SK-N-SH treated with all-trans-retinoic acid at 6 μM for 48 hours (cell line): ENCODE measurements at regions not wholly inside any gene's neighbourhood (a gene's known extent, or its start where the extent isn't known, plus 50 kb on each side); places are given as distances from the start of the nearest gene placed in this dataset.

Experiments
- ATAC-seq: fragments of 200-7000 bp; cut with Tn5 transposase; 3 replicates; pipeline ENCODE4 v1.9.1; 2020; ENCODE audit warnings: mild to moderate bottlenecking, moderate library complexity
- ARNTL ChIP-seq: fragments of 450-650 bp; formaldehyde crosslinking; IDR thresholded peaks from 2 replicates; pipeline ENCODE4 v1.5.0; 2020; ENCODE audit warnings: low read depth, mild to moderate bottlenecking, moderate library complexity, borderline replicate concordance
- CREB5 ChIP-seq: fragments of 250-450 bp; sonication (Bioruptor Pico); IDR thresholded peaks from 2 replicates; pipeline ENCODE4 v1.5.1; 2020; ENCODE audit warnings: low read depth, mild to moderate bottlenecking, moderate library complexity
- CSDC2 ChIP-seq: fragments of 250-450 bp; sonication (Bioruptor Pico); IDR thresholded peaks from 2 replicates; pipeline ENCODE4 v1.5.0; 2020; ENCODE audit warnings: mild to moderate bottlenecking, moderate library complexity
- CSRNP3 ChIP-seq: fragments of 250-450 bp; sonication (Bioruptor Pico); IDR thresholded peaks from 2 replicates; pipeline ENCODE4 v1.5.1; 2021; ENCODE audit warnings: mild to moderate bottlenecking, moderate library complexity
- ESRRG ChIP-seq: fragments of 250-450 bp; sonication (Bioruptor Pico); IDR thresholded peaks from 2 replicates; pipeline ENCODE4 v1.6.1; 2021; ENCODE audit warnings: mild to moderate bottlenecking
- GLIS3 ChIP-seq: fragments of 250-450 bp; sonication (Bioruptor Pico); IDR thresholded peaks from 2 replicates; pipeline ENCODE4 v1.5.0; 2020; ENCODE audit warnings: mild to moderate bottlenecking, moderate library complexity
- ISL1 ChIP-seq: fragments of 250-450 bp; sonication (Bioruptor Pico); IDR thresholded peaks from 2 replicates; pipeline ENCODE4 v2.1.2; 2022; ENCODE audit warnings: mild to moderate bottlenecking, moderate library complexity
- OSR1 ChIP-seq: fragments of 250-450 bp; sonication (Bioruptor Pico); IDR thresholded peaks from 2 replicates; pipeline ENCODE4 v1.8.0; 2022; ENCODE audit warnings: moderate library complexity, mild to moderate bottlenecking, inconsistent platforms
- PATZ1 ChIP-seq: fragments of 250-450 bp; sonication (Bioruptor Pico); IDR thresholded peaks from 2 replicates; pipeline ENCODE4 v1.8.0; 2020; ENCODE audit warnings: mild to moderate bottlenecking, moderate library complexity, borderline replicate concordance
- PPARA ChIP-seq: fragments of 250-450 bp; sonication (Bioruptor Pico); IDR thresholded peaks from 2 replicates; pipeline ENCODE4 v1.5.0; 2020; ENCODE audit warnings: mild to moderate bottlenecking, borderline replicate concordance
- TCF4 ChIP-seq: fragments of 250-450 bp; sonication (Bioruptor Pico); IDR thresholded peaks from 2 replicates; pipeline ENCODE4 v1.8.0; 2021; ENCODE audit warnings: mild to moderate bottlenecking, moderate library complexity, borderline replicate concordance
- TOX ChIP-seq: fragments of 250-450 bp; sonication (Bioruptor Pico); IDR thresholded peaks from 2 replicates; pipeline ENCODE4 v1.8.0; 2021; ENCODE audit warnings: mild to moderate bottlenecking, moderate library complexity, borderline replicate concordance
- TSHZ2 ChIP-seq: fragments of 250-450 bp; sonication (Bioruptor Pico); IDR thresholded peaks from 2 replicates; pipeline ENCODE4 v1.5.0; 2020; ENCODE audit warnings: mild to moderate bottlenecking, moderate library complexity
- ZC3H10 ChIP-seq: fragments of 250-450 bp; sonication (Bioruptor Pico); IDR thresholded peaks from 2 replicates; pipeline ENCODE4 v1.5.1; 2021; ENCODE audit warnings: mild to moderate bottlenecking, moderate library complexity
- ZFP3 ChIP-seq: fragments of 250-450 bp; sonication (Bioruptor Pico); IDR thresholded peaks from 2 replicates; pipeline ENCODE4 v1.5.0; 2020; ENCODE audit warnings: mild to moderate bottlenecking, moderate library complexity
- ZFP30 ChIP-seq: fragments of 450-650 bp; formaldehyde crosslinking; IDR thresholded peaks from 2 replicates; pipeline ENCODE4 v1.5.0; 2022; ENCODE audit warnings: mild to moderate bottlenecking, moderate library complexity
- ZNF565 ChIP-seq: fragments of 450-650 bp; formaldehyde crosslinking; conservative IDR thresholded peaks from 2 replicates; pipeline ENCODE4 v1.5.0; 2020; ENCODE audit warnings: low read depth, mild to moderate bottlenecking, moderate library complexity
- ZNF70 ChIP-seq: fragments of 450-650 bp; formaldehyde crosslinking; IDR thresholded peaks from 2 replicates; pipeline ENCODE4 v1.5.0; 2020; ENCODE audit warnings: mild to moderate bottlenecking, moderate library complexity
- ZNF8 ChIP-seq: fragments of 450-650 bp; formaldehyde crosslinking; IDR thresholded peaks from 2 replicates; pipeline ENCODE4 v1.5.0; 2020; ENCODE audit warnings: mild to moderate bottlenecking, moderate library complexity

- no peak for TF ChIP-seq PATZ1 (CRISPR knock-in tag)
- TF ChIP-seq, all 23 proteins: peak for 0
Measured at GRCh38 chr9:120100595-120100994, 479.4 kb downstream of the CDK5RAP2 start (continued).

- TF ChIP-seq CSDC2 (CRISPR knock-in tag) (no peak), ZFP3 (no peak), GLIS3 (CRISPR knock-in tag) (no peak), PPARA (CRISPR knock-in tag) (no peak), TOX (CRISPR knock-in tag) (no peak), PATZ1 (CRISPR knock-in tag) (no peak), ZFP30 (no peak), ISL1 (CRISPR knock-in tag) (no peak)
- ATAC-seq = no peak
Measured at GRCh38 chr9:120099065-120099464, 480.9 kb downstream of the CDK5RAP2 start.

GRCh38 chr9:120098584-120098983 is 481.4 kb downstream of the CDK5RAP2 start:
- TF ChIP-seq ZC3H10 (CRISPR knock-in tag) (no peak), TSHZ2 (CRISPR knock-in tag) (no peak), ESRRG (CRISPR knock-in tag) (no peak), CREB5 (CRISPR knock-in tag) (no peak), ZFP30 (no peak), ZFP3 (no peak), CSDC2 (CRISPR knock-in tag) (no peak), TCF4 (CRISPR knock-in tag) (no peak), CSRNP3 (no peak), ZNF565 (CRISPR knock-in tag) (no peak), ZNF8 (no peak), PPARA (CRISPR knock-in tag) (no peak)
- ATAC-seq = no peak

- no peak for TF ChIP-seq ZFP30
- no peak for TF ChIP-seq ARNTL
- no peak for TF ChIP-seq TCF4 (CRISPR knock-in tag)
- TF ChIP-seq ZNF70 (CRISPR knock-in tag) = no peak
- no peak for TF ChIP-seq ISL1 (CRISPR knock-in tag)
- no peak for ATAC-seq
Measured at GRCh38 chr9:120091206-120091605, 488.8 kb downstream of the CDK5RAP2 start.

GRCh38 chr9:120080849-120081248 is 499.1 kb downstream of the CDK5RAP2 start:
- TF ChIP-seq ZFP30 = no peak
- no peak for TF ChIP-seq GLIS3 (CRISPR knock-in tag)
- no peak for TF ChIP-seq OSR1 (CRISPR knock-in tag)
- TF ChIP-seq ARNTL = no peak
- TF ChIP-seq PATZ1 (CRISPR knock-in tag) = no peak
- TF ChIP-seq PPARA (CRISPR knock-in tag) = no peak
- no peak for TF ChIP-seq TSHZ2 (CRISPR knock-in tag)
- TF ChIP-seq ZFP3 = no peak
- ATAC-seq = no peak
